Fibroblast of skin of scalp (primary cell): ENCODE measurements at regions not wholly inside any gene's neighbourhood (a gene's known extent, or its start where the extent isn't known, plus 50 kb on each side); places are given as distances from the start of the nearest gene placed in this dataset.
A peak's percentile ranks its signal among the peaks of the same experiment; 100 is the strongest.

Experiments used
- DNase-seq: peaks from one replicate; pipeline ENCODE4 v3.0.0-alpha.2; 2013

DNA sequence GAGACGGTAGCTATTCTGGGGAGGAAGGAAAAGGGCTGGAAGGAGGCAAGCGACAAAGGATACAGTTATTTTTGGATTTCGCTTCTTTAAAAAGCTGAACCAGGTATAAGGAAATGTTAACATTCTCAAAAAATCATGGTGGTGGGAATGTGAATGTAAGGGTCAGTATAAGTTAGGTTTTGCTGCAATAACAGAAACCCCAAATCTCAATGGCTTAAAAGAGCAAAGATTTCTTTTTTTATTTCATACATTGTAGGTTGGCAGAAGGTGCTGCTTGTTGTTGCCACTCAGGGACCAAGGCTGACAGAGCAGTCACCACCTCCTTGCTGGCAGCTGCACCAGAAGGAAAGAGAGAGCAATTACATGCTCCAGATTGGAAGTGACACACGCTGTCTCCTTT lies 176.3 kb upstream of the LPP start:
- no peak for DNase-seq

DNA sequence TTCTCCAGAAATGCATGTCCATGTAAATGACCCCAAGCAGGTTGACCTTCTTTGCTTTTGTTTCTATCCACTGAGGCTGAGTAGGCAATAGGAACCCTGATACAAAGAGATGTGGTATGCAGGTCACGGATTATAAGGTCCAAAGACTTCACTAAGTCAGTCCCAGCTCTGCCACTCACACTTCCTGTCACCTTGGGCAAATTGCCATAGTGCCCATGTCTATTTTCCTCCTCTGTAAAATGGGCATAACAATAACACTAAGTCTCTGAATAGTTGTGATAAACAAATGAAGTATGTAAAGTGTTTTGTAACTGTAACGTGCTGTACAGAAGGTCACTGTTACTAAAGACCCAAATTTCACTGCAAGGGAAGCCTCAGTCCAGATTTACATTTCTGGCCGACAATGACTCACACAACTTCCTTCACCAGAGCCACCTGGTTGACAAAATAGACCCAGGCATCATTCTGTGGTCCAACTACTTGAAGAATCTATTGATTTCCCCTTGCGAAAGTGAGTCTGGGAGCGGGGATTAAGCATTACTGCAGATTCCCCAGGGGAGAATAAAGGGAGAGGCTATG lies 175.4 kb upstream of the LPP start:
- no peak for DNase-seq

DNA sequence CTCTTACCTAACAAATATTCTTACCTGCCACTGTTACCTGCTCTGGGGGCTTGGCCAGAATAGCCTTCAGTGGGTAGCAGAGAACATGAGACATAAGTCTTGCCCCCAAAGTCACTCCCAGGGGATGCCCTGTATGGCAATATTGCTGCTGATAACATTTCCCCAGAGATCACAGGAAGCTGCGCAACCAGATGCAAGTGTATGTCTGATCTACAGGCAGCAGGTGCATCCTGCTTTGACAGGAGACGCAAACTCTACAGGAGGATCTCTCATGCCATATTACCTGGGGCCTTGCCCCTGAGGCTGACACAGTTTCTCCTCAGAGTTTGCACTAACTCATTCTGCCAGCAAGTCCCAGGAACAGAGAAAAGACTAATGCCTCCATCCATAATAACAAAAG lies 174.4 kb upstream of the LPP start:
- no peak for DNase-seq

DNA sequence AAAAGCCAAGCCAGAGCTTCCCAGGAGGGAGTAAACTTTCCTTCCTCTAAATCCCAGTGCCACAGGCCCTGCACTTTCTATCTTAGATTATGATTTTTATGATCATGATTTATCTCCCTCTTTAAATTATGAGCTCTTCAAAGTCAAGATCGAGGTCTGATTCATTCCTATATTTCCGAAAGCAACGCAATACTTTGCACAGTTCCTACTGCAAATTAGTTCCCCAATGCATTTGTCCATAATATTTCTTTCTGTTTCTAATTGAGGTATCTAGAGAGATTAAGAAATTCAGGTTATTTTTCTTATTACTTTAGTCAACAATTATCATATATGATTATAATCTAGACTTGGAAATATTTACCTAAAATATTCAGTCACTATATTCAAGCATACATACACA lies 173.1 kb upstream of the LPP start:
- no peak for DNase-seq

DNA sequence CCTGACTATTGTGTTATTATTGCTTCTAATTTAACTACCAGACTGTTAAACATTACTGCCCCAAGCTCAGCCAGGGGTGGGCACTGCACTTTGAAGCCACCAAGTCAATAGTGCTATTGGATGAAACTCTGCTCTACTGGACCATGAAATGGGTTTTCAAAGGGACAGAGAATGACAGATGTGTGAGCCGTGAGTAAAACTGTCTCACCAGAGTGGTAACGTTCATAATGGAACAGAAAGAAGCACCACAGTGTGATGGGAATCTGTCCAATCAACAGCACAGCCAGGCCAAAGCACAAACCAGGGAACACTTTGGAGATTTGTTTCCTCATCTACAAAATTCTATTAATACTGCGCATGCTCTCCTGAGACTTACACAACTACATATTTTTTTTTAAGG lies 171.8 kb upstream of the LPP start:
- DNase-seq = no peak

DNA sequence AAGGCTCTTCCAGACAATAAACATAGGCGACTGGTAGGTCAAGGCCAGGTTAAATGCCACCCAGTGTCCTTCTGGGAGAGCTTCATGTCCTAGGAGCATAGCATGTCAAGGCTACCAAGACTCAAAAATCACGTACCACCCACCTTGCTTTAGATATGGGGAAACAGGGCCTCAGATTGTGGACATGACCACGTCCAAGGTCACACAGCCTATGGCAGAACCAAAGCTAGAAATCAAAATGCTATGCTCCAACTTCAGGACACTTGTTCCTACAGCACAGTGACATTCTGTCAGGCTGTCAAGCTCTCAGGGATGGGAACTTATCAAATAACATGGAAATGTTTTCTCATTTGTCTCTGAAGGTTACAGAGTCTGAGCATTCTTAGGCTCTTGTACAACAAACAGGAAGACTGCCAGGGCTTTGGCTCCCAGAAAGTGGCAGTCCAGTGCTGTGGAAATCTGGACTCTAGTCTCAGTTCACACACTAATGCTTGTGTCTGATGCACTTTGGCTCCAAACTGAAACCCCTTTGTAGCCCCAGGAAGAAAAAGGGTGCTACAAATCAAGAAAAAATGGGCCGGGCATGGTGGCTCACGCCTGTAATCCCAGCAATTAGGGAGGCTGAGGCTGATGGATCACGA lies 170.4 kb upstream of the LPP start:
- no peak for DNase-seq

DNA sequence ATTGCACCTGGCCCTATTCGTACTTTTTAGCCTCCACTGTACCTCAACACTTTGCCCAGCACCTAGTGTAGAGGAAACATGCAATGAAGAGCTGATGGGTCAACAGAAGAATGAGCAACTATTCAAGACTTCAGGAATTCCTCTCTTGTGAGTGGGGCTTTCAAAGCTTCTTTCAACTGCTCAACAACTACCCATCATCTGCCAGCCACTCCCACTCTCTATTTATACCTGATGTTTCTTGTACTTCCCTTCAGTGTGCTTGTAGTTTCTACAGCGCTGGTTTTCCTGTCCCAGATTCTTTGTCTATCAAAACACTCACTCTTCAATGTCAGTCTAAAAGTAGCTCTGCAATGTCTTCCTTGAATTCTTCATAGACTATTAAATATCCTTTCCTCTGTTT lies 168.3 kb upstream of the LPP start:
- DNase-seq = no peak

DNA sequence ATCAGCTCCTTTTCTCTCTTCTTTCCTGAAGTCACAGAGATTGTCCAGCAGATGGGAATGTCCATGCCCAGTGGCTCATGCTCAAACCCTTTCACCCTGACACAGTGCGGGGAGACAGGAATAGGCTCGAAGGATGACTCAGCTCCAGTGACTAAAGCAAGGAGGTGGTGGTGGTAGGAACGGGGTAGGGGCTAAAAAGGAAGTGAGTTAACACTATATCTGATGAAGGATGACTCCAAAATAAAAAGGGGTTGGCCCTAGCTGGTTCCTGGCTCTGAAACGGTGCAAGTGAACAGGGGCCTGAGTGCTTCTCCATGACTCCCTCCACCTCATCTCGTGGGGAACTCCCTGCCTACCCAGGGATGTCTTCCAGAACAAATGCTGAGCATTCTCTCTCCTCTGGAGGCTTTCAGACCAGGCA lies 167.4 kb upstream of the LPP start:
- peak; percentile 89 for DNase-seq

DNA sequence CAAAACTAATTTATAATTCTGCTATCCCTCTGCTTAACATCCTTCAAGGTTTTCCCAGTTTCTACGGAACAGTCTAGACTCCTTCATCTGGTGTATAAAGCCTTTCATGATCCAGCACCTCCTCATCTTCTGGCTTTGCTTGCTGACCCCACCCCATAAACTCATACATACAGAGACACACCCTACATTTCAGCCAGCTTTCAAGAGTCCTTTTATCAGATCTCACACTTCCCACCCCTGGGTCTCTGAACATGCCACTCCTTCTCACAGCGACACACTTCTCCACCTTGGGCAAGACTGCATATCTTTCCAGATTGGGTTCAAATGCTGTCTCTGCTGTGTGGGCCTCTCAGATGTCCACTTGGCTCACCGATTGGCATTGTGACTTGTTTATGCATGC lies 166.8 kb upstream of the LPP start:
- no peak for DNase-seq

DNA sequence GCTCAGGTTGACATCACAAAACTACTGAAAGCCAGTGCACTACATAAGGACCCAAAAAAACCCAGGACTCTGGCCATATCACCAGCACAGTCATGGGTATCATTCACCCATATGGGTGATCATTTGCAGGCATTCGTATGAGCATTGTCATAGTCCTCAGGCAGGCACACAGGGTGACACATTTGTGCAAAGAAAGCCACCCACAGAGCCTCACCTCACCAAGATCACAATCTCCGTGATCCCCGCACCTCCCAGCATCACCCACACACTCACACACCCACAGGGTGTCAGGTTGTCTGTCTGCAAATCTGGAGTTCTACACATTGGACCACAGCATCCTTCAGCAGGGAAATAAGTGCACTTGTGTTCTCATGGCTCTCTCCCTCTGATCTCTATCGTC lies 166.0 kb upstream of the LPP start:
- no peak for DNase-seq

DNA sequence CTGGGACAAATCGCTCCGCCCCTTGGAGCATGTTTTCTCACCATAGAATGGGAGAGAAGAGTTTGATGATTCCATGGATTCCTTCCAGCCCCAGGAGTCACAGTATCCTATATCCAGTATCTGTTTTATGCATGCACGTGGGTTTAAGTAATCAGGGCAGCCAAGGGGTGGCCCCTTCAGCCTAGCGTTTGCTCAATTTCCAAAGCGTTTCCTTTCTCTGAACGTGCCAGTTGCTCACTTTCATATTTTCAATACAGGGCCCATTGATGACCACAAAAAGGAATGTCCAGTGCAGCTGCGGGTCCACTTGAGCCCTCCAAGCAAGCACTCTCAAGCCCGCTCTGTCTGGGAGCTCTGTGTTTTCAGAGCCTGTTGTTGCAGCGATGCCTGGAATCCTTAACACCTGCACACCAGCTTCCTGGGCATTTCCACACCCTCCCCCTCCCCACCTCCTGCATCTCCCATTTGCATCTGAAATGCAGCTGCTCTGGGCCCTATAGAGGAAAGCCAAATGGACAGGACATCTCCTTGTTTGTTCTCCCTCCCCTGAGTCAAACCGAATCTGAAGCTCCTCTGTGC lies 164.3 kb upstream of the LPP start:
- peak; percentile 31 for DNase-seq

DNA sequence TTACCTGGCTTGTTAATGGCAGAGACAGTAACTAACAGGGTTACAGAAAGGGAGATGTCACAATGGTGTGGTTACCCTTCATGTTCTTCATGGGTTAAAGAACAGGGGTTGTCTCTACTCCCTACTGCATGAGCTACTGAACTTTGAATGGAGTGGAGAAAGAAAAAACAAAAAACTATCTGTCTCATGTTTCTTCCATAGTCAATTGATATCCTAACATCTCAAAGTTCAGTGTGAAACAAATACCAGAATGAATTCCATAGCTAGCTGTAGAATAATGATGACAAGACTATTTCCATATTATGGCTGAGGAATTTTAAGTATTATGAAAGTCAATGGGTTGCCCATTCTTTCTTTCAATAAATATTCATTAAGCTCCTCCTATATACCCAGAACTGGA lies 161.3 kb upstream of the LPP start:
- DNase-seq = peak; percentile 60

DNA sequence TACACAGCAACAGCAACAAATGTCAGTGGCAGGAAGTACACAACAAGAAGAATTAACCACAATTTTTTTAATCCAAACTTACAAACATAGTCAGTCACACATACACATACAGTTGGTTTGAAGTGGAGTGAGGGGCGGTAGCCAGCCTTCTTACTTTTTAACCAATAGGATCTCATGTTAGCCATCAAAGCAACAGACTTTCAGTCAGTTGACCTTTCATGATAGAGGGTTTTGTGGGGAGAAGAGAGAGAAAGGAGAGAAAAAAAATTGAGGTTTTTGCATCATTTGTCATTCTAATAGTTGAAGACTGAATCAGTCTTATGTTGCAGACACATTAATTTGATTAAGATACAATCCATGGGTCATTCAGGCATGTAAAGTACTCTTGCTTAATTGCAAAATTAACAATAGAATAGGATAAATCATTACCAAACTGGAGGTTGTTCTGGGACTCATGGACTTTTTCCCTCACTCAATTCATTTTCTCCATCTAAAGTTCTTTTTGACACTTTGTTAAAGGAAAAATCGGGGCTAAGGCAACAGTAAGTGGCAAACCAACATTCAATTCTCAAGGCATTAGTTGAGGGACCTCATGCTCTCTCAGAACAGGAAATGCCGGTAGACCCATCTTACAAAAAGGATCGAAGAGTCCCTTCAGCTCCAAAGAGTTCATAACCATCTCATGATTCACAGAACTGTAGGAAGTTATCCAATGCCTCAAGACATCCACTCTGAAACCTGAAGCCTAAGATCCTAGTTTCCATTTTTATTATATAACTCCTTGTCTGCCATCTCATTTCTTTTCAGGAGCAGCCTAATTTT lies 159.5 kb upstream of the LPP start:
- DNase-seq = peak; percentile 85

DNA sequence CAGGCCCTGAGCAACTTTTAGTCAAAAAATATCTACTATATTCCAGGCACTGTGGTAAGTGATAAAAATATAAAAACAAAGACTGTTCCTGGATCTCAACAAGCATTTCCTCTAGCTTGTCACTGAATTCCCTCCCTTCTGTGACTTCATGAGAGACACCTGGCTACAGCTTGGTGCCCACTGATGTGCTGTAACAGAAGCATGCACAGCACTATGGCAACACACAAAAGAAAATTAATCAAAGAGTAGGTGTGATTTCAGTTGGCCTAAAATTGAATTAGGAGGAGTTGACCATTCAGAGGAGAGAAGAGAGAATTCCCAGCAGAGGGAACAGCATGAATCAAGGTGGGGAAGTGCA lies 158.9 kb upstream of the LPP start:
- DNase-seq = no peak

DNA sequence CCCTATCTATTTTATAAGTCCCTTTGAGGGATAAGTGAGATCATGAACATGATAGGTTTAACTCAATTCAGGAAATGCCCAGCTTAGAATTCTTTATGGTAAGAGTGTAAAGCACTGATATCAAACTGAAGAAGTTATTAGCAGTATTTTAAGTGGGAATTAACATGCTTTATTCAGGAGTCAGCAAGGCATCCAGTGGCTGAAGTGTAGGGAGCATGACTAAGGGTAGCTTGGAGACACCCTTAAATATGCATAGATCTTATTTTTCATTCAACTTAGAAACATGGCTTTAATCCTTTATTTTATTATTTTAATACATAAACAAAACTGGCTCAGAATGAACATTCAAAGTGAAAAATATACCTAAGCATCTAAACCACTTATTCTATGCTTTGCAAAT lies 158.3 kb upstream of the LPP start:
- DNase-seq = no peak

DNA sequence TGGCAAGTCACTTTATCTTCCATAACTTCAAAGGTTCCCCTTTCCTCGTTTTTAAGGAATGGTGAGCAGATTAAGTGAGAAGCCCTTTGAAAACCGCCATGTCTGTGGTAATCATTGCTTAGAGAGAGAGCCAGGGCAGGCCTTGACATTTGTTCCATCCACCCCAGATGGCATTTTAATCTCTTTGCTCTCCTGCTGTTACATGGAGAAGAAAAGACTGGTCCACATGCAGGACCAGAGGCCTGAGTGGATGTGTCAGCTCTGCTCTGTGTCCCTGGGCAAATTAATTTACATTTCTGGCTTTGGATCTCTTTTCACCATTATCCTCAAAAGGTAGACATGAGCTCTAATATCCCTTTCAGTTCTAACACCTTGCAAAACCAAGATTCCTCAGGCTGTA lies 157.3 kb upstream of the LPP start:
- DNase-seq = no peak

DNA sequence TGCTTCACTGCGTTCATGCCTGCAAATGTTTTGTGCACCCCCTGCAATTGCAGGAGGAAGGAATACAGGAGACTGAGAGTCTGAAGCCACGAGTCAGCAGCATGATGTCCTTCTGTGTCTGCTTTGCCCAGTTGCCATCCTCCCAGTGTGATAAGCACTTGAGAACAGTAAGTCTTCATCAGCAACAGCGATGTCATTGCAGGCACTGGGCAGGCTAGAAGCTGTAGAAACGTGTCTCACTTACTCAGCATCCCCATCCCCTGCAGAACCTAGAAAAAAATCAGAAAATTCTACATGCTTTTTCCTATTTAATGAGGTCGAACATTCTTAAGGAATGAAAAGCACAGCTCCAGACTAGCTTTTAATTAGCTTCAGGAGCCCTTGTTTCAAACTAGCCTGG lies 156.5 kb upstream of the LPP start:
- DNase-seq = peak; percentile 42

DNA sequence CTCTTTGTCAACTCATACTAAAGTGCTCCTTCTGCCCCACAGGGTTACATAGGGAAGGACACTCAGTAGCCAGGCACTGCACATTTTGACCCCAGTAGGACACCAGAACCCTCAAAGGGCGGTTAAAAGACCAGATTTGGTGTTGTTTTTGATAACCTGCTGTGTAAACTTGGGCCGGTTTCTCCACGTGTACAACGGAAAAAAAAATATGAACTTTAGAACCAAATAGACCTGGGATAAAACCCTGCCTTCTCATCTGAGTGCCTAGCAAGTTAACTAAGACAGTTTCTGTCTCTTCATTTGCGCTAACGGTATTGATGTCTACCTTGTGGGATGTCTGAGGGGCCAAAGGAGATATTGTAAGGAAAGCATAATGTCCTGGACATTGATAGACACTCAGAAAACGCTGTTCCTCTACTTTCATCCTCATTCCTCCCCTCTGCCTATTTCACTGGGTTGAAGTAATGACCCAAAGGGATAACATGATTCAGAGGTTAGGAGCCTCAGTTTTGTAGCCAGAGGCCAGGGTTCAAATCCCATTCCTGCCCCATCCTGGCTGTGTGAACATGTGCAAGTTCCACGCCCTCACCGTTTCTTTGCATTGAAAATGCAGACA lies 155.9 kb upstream of the LPP start:
- DNase-seq = no peak

DNA sequence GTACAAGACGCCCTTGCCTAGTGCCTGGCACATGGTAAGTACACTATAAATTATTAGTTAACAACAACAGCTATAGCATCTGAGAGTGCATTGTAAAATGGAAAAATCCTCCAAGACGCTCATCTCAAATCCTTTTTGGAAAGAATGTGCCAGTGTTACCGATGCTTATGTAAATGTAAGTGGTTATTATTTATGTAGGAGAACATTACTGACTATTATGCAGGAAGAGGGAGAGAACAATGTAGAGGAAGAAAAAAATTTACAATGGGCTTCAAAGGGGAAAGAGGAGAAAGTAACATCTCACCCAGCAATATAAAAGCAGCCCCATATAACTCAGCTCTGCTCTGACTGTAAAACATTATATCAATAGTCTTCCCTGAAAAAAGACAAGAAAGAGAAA lies 155.3 kb upstream of the LPP start:
- no peak for DNase-seq

DNA sequence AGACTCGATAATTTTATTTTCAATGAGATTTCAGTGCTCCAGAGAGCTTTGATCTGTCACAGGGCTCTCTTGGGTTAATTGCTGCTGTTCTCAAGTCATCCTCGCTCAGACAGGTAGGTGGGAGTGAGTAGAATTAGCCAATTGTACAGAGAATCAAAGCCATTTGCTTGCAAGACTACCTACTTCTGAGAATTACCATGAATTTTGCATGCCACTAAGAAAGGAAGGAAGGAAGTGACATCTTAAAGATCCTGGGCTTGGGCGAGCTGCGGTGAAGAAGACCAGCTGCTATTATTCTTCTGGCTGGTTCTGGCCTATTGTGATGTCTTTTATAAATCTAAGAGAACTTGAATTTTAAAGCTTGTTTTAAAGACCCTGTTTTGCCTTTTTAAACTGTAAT lies 154.1 kb upstream of the LPP start:
- DNase-seq = no peak

DNA sequence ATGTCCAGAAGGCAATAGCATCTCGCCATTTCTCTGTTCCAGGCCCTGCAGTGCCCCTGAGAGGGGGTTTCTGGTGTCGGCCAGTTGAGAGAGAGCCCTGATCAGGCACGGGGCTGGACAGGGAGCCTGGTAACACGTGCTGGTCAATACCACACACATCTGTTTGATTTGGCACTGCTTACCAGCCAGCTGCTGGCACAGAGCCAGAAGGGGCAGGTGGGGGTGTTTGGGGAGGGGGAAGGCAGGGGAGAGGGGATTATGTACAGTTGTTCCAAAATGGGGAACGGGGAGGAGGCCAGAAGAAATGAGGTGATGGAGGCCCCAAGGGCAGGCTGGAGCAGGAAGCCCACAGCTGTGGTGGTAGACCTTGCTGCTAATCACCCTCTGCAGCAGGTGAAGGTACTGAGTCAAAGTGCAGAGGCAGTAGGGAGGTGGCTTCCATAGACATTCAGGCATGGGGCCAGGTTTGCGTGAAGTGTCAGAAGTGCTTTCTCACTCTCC lies 153.5 kb upstream of the LPP start:
- DNase-seq = no peak

DNA sequence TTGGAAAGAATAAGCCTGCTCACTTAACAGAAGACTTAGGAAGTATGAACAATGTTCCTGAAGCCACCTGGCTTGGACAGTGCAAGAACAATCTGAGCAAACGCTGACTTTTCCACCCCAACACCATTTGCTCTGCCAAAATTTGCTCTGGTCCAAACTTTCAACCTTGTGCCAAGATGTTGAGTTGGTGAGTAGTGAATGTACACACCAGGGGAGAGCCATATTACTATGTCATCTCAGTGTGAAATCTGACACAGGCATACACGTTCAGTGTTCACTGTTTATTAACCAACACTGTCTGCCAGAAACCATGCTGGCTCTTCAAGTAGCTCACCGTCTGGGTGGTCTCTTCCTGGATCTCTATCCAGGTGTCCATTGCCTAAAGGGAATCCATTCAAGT lies 152.9 kb upstream of the LPP start:
- DNase-seq = no peak

DNA sequence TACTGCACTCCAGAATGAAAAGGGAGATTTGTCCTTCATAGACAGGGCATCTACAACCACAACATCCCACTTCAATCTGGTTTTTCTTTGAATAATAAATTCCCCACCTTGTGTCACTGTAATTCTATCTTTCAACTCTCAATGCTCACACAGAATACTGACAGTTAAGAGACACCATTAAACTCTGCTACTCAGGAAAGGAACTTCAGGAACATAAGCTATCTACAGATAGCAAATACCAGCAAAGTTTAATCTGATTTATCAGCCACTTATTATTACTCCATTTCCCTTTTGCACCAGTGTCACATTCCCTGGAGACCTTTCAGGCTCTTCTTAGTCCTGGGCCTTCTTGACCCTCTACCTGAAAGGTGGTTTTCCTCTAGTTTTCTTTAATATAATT lies 152.0 kb upstream of the LPP start:
- DNase-seq = no peak
